Jurkat, Clone E6-1 (cell line): ENCODE measurements at regions not wholly inside any gene's neighbourhood (a gene's known extent, or its start where the extent isn't known, plus 50 kb on each side); places are given as distances from the start of the nearest gene placed in this dataset.

Experiments
- DNase-seq: peaks from one replicate; pipeline ENCODE4 v3.0.0-alpha.2; 2011; ENCODE audit warnings: low read depth, low spot score
- H3K4me3 ChIP-seq: 2 replicates; pipeline ENCODE4 v1.5.1; 2011; ENCODE audit warnings: mild to moderate bottlenecking, low read length, control low read depth, moderate library complexity

DNA sequence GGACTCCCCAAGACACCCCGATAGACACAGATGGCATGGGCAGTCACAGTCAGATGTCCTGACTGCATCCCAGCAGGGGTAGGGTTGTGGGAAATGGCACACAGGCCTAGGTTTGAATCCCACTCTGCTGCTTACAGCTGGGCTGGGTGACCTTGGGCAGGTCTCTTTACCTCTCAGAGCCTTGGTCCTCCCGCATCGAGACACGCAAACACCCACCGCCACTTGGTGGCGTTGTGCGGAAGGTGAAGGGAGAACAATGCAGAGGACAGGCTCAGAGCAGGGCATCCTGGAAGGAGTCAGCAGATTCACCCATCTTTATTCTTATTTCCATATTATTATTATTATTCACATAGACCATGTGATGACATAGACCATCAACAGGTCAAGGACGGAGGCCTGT lies 140.5 kb downstream of the MIAT start:
- no peak for DNase-seq
- no peak overlapping the region for H3K4me3 ChIP-seq

DNA sequence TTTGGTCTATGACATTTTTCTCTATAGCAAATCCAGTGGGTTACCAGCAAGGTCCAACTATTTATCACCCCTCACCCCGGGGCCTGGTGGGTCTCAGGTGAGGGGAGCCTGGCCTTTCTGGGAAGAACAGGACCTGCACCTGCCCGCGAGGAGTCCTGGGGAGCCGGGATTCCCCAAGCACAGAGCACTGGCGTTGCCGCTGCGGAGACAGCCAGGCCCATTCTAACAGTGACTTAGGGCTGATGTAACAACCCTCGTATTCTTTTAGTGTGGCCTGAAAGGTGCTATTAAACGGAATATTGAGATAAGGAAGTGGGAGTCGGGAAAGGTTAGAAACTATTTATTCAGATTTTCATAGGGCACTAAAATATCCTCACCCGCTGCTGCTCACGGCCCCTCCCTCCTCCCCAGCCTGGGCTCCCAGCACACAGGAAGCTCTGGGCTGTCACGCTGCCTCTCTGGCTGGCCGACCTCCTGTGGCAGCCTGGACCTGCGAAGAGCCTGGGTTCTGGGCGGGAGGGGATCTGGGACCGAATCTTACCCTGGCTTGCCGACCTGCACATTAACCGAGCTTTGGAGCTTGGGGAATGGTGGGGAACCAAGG lies 141.2 kb downstream of the MIAT start:
- H3K4me3 ChIP-seq, result no peak overlapping the region
- DNase-seq, result no peak

DNA sequence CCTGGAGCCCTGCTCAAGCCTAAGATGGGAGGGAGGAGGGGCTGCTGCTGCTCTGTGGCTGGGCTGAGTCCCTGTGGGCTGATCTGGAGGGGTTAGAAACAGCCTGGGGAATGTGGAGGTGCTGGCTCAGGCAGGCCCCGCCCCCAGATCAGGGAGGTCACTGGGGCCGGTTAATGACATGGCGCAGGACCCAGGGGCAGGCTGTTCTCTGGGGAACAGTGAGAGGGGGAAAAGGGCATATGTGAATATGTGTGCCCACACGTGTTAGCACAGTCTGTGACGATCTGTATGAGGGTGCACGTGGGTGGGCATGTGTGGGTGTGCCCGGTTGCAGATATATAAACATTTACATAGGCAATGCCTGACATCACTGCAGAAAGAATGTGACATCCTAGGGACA lies 143.5 kb downstream of the MIAT start:
- no peak for DNase-seq

DNA sequence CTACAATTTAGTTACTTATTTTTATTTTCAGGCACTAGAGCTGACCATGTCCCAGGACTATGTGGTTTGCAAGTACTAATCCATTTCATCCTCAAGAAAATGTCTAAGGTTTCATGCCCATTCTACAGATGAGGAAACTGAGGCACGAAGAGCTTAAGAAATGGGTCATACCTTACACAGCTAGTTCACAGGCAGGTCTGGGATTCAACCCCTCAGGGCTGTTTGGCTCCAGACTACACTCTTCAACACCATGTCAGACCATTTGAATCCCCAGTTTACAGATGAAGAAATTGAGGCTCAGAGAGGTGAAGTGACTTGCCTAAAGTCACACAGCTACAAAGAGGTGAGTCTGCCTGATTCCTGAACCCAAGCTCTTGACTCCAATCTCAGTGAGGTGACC lies 144.1 kb downstream of the MIAT start:
- no peak overlapping the region for H3K4me3 ChIP-seq
- DNase-seq, result no peak

More for the DNA sequence above, 143.5 kb downstream of the MIAT start:
- no peak overlapping the region for H3K4me3 ChIP-seq

DNA sequence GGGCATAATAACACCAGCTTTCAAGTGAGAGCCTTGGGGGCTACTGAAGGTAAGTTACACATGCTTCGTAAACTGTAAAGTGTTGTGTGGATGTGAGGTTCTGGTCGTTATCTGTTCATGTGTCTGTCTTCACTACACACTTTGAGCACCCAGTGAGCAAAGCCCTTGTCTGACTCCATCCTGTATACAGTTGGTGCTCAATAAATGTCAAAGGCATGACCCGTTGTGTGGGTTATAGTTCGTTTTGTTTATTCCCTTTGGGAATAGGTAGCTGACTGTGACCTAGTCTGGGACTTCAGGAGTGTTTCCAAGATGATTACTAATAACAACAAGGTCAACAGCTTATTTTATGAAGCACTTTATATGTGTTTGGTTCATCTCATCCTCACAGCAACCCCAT lies 146.9 kb downstream of the MIAT start:
- no peak overlapping the region for H3K4me3 ChIP-seq

DNA sequence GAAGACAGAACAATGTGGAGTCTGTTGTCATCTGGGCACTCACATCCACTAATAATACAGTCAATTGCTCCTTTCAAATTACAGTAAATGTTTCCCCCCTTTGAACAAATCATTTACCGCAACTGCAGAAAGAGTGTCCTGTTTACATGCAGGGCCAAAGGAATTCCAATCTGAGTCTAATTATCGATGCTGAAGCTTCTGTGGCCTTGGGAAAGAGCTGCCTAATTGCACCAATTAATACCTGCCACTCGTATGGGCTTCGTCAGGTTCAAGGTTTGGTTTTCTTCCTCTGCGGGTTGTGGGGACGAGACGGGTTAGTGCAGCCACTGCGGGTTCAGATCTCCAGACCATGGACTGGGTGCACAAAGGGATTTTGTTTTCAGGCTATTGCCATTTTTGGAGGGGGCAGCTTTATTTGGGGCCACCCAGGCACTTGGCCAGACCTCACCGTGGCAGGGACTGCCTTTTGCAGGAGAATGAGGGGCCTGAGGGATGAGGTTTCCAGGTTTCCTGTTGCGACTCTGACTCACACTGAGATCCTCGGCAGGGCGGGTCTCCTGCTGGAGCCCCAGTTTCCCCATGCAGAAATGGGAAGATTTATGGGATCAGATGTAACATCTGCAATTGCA lies 147.6 kb downstream of the MIAT start:
- no peak for DNase-seq
- H3K4me3 ChIP-seq, result no peak overlapping the region

More for the DNA sequence above, 146.9 kb downstream of the MIAT start:
- no peak for DNase-seq

DNA sequence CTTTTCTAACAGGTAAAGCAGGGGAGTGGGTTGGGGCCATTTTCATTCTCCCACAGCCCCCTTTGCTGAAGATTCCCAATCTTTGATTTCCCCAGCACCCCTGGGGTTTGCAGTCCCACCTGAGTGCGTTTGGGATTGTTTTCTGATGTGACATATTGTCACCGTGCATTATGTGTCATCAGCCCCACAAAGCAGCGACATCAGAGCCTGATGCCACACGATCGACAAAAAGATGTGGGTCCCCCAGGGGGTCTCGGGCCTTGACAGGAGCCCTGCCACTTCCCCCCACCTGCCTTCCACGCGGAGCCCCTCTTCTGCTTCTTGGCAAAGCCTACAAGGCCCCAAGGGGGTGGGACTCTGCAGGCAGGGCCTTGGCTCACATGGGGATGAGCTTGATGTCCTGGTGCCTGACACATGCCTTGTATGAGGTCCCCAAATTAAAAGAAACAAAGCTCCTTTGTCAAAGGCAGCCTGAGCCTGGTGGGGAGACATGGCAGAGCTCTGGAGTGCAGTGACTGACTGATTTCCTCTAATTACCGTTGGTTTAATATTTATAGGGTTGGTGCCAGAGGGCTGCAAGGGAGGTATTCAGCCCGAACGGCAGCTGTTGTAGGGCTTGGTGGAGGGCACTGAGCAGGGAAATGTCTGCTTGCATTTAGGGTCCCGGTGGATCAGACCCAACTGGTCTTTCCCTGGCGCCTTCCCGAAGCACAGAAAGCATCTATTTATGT lies 149.2 kb downstream of the MIAT start:
- no peak for DNase-seq
- no peak overlapping the region for H3K4me3 ChIP-seq

DNA sequence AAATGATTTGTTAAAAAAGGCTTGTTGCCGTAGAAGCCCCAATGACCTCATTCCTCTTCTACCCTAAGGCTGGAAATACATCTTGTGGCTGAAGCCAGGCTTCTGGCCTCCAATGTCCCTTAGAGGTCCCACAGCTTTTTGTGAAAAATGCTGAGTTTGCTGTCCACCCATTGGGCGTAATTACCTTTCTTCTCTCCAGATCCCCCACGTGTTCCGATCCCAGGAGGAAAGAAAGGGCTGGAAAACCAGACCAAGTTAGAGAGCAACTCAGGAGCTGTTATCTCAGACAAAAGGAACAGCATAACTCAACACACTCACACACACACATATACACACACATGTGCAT lies 154.2 kb downstream of the MIAT start:
- DNase-seq, result no peak
- H3K4me3 ChIP-seq, result no peak overlapping the region

DNA sequence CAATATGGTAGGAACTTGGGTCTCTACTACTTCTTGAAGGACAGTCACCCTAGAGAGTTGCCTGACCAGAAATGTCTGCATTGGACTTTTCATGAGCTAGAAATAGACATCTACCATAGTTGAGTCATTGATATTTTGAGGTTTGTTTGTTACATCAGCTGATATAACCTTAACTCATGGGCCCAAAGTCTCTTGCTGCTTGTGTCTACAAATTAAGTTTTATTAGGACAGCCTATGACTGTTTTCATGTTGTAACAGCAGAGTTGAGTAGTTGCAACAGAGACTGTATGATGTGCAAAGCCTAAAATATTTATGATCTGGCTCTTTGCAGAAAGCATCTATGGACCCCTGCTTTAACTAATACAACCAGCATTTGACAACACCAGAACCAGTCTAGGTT lies 155.3 kb downstream of the MIAT start:
- DNase-seq, result no peak
- no peak overlapping the region for H3K4me3 ChIP-seq

DNA sequence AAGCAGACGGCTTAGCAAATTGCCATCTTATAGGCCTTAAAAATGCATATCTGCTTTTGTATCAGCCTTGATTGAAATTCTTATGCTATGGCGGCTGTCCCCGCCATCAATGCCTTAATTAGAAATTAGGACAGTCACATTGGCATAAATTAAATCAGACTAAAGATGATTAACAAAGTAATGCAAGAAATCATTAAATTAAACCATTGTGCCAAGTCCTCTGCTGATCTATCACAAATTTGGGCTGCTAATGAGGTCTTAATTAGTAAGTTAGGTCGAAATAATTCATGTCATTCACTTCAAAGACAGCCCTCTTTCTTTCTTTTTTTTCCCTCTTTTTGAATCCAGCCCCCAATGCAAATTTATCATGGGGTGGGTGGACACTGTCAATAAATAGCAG lies 159.3 kb downstream of the MIAT start:
- no peak for DNase-seq
- H3K4me3 ChIP-seq, result no peak overlapping the region

DNA sequence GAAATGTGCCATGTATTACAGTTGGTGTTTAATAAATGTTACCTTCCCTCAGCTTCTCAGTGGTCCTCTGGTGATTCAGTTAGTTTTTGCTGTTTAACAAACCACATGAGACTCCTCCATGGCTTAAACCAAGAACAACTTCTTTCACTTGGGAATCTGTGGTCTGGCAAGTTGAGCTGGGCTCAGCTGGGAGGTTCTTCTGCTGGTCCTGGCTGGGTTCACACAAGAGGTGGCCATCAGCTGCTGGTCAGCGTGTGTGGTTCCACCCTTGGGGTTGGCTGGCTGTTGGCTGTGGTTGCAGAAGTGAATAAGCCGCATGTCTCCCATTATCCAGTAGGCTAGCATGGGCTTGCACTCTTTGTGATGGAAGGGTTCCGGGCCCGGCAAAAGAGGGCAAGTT lies 160.5 kb downstream of the MIAT start:
- no peak for DNase-seq
- no peak overlapping the region for H3K4me3 ChIP-seq

DNA sequence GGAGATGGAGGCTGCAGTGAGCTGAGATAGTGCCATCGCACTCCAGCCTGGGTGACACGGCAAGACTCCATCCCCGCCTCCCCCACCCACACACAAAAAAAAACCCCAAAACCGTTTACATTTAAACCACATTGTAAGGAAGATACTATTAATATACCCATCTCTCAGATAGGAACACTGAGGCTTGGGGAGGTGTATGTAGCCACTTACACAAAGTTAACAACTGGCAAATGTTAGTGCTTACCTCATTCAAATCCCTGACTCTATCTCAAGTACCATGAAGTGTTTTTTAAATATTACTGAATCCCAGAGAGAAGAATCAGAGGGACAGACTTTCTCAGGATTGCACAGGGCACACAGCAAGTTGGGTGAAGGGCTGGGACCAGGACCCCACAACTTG lies 164.5 kb downstream of the MIAT start:
- DNase-seq, result no peak
- H3K4me3 ChIP-seq, result no peak overlapping the region

DNA sequence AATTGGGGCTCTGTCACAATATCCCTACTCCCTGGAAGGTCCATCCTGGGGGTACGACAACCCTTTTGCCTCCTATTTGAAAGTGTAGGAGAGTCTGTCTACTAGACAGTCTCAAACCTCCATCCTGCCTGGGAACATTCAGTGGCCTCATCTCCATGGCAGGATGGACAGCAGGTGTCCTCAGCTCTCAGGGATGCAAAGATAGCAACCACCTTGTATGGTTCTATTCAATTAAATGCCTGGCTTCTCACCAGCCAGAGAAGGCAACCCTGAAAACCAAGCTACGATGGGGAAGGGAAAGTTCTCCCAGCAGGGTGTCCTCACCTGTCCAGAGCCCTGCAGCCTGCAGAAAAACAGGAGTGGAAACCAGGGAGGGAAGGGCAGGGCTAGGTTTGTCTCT lies 164.9 kb downstream of the MIAT start:
- H3K4me3 ChIP-seq, result no peak overlapping the region
- DNase-seq, result no peak

DNA sequence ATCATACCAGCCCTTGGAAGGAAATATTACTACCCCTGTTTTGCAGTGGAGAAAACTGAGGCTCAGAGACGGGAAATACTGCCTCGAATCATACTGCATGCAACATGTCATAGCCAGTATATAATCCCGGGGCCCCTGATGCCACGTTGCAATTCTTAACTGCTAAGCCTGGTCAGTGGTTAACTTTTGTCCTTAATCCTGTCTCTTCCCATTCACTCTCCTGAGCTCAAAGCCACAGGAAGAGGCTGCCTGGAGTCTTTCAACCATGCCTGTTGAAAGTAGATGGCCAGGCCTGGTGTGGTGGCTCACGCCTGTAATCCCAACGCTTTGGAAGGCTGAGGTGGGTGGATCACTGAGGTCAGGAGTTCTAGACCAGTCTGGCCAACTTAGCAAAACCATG lies 166.6 kb downstream of the MIAT start:
- no peak for DNase-seq
- no peak overlapping the region for H3K4me3 ChIP-seq

DNA sequence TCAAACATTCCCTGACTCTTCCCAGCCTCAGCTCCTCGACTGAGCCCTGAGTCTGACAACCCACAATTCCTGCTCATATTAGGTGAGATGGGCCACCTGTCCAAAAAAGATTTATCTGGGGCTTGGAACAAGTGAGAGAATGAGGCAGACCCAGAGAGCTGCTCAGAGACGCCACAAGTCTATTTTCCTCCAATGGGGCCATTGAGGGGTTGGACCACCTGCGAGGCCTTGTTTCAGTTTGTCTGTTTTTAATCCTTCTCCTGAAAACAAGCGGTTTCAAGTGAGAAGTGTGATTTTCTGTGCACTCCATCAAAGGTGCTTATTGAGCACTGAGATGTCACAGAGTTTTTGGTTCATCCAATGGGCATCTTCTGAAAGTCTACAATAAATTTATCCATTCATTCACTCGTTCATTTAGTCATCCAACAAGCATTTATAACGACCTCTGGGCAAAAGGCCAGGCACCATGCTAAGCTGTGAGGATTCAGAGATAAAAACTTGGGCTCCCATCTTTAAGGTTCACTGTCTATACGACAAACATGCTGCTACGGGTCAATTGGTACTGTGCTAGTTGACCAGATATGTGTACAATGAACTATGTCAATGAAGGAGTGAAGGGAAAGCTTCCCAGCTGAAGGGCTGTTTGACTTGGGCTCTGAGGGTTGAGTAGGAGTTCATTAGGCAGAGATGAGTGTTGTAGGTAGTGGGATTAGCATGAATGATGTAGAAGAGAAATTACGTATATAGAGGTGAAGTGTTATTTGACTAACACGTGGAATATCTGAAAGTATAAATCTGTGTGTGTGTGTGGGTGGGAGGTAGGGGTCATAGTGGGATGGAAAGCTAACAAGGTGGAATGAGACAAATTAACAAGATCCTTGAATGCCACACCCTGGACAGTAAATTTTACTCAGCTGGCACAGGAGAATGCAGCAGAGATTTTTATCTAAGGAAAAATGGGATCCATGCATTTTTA lies 168.9 kb downstream of the MIAT start:
- no peak overlapping the region for H3K4me3 ChIP-seq
- no peak for DNase-seq

DNA sequence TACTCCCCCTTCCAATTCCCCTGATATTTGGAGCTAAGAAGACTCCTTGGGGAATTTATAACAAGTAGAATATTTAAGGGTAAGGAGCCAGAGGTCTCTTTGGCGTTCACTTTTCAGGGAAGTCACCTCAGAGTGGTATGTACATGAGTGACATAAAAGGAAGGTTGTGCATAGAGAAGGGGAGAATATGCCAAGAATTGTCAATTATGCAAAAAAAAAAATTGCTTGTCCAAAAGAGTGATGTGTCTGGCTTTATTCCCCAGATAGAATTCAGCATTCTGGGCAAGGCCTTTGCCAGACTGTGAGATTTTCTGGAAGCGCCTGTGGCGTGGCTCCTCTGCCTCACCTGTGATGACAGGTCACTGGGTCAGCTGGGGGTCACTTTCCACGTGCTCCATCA lies 170.2 kb downstream of the MIAT start:
- DNase-seq, result no peak
- no peak overlapping the region for H3K4me3 ChIP-seq

DNA sequence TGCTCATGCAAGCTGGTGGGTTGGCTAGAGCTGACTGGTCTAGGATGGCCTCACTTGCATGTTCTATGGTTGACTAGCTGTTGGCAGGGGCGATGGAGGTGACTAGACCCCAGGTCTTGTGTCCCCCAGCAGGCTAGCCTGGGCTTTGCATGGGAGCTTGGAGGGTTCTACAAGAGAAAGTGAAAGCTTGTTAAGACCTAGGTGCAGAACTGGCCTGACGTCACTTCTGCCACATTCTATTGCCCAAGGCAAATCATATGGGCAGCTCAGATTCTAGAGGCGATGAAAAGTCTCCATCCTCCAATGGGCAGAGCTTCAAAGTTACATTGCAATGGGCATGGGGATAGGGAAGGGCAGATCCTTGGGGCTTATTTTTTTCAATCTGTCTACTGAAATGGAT lies 170.9 kb downstream of the MIAT start:
- no peak overlapping the region for H3K4me3 ChIP-seq
- DNase-seq, result no peak

DNA sequence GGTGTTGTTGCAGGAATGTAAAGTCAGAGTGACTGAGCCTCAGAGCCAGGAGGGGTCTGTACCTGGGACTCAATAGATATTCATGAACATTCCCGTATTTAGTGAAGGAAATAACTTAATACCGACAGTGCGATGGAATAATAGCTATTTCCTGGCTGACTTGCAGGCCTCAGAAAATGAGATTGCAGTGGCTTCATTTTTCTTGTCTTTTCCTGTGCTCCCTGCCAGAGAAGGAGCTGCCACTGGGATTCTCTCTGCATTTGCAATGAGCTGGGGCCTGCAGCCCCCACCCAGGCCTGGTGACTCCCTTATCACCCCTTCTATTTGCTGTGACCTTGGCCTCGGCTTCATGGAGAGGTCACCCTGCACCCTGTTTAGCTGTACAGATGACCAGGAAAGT lies 173.4 kb downstream of the MIAT start:
- no peak for DNase-seq
- no peak overlapping the region for H3K4me3 ChIP-seq

DNA sequence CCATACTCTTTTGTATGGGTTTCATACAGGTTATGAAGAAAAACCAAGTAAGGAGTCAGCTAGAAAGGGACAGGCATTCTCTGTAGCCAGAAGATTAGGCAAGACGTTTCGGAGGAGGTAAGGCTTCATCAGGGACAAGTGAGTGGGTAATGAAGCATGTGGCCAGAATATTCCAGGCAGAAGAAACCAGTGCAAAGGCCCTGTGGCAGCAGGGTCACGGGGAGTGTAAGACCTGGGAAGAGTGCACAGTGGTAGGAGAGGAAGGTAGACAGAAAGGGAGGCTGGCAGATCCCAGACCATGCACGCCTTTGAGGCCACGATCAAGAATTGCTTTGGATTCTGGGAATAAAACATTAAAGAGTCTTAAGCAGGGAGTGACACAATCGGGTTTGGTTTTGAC lies 177.6 kb downstream of the MIAT start:
- no peak overlapping the region for H3K4me3 ChIP-seq
- DNase-seq, result no peak
